NCI-H2171 treated with DMSO at 0.1 percent for 48 hours (cell line): ENCODE measurements at regions not wholly inside any gene's neighbourhood (a gene's known extent, or its start where the extent isn't known, plus 50 kb on each side); places are given as distances from the start of the nearest gene placed in this dataset.

Experiments used
- DNase-seq: peaks from one replicate; lab custom pipeline; 2025; lab: John Stamatoyannopoulos, UW

DNA sequence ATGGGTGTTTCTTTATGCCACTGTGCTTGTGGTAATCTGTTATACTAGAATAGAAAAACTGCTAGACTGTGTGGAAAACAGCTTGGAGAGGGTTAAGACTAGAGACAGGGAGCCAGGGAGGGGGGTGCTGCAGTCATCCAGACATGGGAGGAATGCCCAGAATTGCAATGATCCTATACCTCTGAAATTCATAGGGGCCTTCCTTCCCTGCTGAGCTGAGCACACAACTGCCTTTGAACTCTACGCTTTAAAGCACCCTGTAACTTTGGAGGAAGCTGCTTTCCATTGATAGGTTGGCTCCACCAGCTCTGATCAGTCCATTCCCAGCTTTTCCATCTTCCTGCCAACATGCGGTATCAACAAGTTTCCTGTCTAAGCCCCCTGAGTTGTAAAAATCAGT, 155.9 kb upstream of the RASGEF1B start:
- DNase-seq: no peak

DNA sequence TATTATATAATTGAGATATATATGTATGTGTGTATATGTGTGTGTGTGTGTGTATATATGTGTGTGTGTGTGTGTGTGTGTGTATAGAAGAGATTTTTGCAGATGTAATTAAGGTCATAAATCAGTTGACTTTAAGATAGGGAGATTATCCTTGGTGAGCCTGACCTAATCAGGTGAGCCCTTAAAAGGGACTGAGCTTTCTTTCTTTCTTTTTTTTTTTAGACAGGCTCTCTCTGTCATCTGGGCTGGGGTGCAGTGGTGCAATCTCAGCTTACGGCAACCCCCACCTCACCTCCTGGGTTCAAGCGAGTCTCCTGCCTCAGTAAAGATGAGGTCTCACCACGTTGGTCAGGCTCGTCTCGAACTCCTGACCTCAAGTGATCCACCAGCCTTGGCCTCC, 155.1 kb upstream of the RASGEF1B start:
- DNase-seq: no peak

DNA sequence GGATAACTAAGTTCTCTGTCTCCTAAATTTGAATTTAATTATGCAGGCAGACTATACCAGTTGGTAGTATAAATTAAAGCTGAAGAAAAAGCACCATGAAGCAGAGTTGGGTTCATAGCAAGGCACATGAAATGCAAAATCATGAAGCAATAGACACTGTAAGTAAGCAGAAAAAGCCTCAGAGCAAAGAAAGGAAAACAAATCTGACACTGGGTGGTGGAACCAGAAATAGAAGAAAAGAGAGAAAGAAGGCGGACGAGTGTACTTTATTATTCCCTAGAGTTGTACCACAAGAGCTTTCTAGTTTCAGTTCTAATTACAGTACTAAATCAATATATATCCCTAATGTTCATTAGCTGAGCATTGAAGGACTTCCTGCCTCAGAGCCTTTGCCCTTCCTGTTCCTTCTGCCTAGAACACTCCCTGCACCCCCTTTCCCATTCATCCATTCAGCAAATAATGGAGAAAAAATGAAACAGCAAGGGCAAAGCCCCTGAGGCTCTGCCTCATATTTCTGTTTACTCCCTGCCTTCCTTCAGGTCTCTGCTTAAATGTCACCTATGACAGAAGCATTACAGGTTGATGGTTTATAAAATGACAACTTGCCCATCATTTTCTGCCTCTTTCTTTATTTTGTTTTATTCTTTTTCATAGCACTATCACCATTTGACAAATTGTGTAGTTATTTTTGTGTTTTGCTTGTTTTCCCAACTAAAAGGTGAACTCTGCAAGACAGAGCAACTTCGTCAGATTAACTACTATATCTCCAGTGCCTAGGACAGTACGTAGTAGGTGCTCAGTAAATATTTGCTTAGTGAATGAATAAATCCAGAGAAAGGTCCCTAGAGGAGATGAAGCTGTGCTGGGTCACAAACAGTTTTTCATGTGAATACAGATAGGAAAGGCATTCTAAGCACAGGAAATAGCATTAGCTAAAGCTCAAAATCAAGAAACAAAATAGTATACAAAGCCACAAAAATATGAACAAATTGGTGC, 154.0 kb upstream of the RASGEF1B start:
- no peak for DNase-seq

DNA sequence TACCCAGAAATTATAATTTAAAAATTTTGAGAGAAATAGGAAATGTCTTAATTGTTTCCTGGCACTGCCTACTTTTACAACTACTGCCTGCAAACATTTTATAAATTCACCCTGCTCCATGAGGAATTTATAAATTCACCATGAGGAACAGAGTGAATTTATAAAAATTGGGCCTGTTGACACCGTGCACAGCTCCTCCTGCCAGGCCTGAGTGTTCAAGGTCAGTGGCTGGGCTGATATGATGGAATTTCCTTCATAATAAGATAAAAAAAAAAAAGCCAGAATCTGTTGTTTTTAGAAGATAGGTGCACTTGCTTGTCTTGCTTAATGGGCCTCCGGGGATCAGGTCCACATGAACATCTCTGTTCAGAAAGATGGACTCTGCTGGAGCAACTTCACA, 151.7 kb upstream of the RASGEF1B start:
- DNase-seq: no peak

DNA sequence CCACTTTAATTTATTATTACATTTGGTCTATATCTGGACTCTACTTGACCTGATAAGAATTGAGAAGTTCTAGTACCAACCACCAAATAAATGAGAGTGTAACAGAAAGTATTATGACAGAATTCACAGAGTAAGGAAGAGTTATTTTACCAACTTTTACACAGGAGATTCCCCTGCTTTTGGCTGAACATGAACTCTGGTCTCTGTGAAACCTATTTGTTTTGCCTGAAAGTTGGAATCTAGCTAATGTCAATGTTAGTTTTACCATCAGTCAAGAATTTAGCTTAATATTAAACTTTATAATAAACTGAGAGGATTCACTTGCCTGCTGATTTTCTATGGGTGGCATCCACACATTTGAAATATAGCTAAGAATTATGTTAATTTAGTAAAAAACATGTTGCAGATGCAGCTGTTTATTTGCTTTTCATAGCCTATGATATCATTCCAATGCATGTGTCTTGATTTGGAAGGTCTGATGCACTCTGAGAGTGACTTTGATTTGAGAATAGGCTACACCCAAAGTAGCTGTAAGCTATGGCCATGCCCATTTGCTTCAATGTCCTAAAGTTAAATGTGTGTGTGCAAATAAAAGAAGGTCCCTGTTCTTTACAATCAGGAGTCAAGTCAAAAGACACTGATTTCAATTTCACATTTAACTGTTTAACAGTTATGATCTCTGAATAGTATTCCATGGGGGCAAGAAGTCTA, 150.9 kb upstream of the RASGEF1B start:
- no peak for DNase-seq

DNA sequence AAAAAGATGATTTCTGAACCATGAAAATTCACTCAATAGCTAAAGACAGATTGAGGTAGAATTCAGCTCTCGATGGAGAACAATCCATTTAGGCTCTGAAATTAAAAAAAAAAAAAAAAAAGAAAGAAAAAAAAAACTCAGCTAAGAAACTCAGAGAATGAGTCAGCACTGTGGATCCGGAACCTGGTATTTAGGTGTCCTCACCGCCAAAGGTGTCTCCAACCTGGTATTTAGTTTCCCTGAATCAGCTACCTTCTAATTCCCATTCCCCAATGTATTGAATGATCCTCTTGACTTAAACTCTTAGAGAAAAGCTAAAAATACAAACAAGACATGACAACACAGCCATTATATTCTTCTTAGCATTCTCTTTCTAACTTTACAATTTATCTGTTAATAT, 150.3 kb upstream of the RASGEF1B start:
- no peak for DNase-seq

DNA sequence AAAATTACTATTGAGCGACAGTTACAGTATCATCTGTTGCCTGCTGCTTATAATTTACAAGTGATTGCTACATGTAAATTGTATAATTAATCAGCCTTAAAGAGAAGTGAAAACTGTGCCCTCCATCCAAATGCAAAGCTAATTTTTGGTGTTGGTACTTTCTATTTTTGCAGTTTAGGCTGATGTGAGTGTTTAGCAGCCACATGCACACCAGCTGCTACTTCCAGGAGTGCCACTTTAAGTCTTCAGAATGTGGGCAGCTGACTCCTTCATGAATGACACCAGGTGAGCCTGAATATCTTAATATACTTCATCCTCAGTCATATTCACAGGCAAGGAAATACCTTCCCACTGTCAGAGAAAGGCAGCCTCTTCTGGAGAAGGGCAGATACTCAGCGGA, 149.8 kb upstream of the RASGEF1B start:
- peak; percentile 9 for DNase-seq

- no peak for DNase-seq
These were observed 148.7 kb upstream of the RASGEF1B start for GRCh38 chr4:81620442-81620841.

DNA sequence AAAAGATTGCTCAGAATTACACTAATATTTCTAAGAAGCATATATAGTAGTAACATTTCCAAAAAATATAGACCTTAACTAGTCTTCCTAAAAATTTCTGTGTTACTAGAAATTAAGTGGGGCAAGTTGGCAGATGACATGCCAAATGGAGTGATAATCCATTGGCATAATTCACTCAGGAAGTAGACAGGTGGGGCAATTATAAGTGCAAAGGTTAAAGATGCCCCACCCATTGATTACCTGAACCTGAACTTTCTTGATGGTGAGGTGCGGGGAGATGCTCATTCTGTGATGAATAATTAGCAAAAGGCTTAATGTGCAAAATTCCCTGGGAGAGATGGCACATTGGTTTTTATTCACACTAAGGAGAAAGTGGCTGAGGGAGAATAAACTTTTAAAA, 145.8 kb upstream of the RASGEF1B start:
- no peak for DNase-seq

DNA sequence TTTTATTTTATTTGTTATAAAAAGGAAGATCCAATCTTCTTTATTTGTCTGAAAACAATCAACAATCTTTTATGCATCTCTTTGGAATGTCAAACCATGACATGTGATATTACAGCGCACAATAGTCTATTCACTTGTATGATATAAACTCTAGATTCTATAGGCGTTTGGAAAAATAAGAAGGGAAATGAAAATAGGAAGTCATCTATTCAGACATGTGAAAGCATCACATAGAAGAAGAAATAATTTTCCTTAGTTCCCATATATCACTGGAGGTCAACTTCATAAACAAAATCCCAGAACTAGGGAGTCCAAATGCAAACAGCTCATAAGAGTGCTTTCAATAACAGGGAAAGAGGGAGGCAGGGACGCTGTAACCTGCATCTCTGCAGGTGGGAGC, 139.5 kb upstream of the RASGEF1B start:
- no peak for DNase-seq

DNA sequence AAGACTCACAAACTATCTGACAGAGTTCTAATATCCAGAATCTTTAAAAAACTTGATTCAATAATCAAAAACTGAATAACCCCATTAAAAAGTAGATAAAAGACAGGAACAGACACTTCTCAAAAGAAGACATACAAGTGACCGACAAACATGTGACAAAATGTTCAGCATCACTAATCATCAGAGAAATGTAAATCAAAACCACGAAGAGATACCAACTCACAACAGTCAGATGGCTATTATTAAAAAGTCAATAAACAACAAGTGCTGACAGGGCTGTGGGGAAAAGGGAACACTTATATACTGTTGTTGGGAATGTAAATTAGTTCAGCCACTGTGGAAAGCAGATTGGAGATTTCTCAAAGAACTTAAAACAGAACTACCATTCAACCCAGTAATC, 138.1 kb upstream of the RASGEF1B start:
- no peak for DNase-seq

GRCh38 chr4:81607950-81608349, 136.2 kb upstream of the RASGEF1B start:
- no peak for DNase-seq

- no peak for DNase-seq
These were observed 135.2 kb upstream of the RASGEF1B start for GRCh38 chr4:81606801-81607501.

GRCh38 chr4:81606166-81606565, 134.5 kb upstream of the RASGEF1B start:
- no peak for DNase-seq

DNA sequence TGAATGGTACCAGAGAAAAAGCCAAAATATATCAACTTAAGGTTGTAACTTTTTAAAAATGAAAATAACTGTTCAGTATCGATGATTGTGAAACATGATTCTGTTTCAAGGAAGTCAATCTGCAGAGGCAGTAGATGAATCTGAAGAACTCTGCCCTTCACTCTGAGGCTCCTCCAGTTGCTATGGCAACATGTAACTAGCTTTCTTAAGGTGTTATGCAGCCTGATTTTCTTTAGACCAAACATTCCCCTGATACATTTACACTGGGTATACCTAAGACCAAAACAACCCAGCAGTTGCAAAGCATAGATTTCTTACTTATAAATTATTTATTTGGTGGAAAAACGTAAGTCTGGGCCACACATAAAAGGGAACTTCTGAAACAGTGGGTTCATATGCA, 133.6 kb upstream of the RASGEF1B start:
- peak; percentile 16 for DNase-seq

DNA sequence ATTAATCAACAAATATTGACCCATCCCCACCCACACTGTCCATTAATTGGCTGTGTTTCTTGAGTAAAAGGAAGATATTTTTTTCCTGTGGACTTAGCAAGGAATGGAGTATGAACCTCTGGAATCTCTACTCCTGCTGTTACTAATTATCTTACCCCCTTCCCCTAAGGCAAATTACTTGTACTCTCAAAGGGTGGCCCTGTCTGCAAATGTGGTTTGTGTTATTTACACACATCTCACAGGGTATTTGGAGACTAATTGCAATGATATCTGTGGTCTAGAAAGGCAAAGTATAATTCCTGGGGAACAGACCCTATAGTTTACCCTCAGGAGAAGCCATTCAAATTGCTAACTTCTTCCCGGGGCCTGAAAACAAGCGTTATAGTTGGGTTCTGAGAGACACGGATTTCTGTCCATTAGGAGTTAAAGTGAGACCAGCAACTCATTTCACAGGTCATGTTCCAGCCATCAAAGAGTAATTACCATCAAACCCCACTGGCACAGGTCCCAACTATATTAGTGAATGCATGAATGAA, 133.0 kb upstream of the RASGEF1B start:
- peak; percentile 16 for DNase-seq

- DNase-seq: no peak
These were observed 131.1 kb upstream of the RASGEF1B start for GRCh38 chr4:81602854-81603253.

DNA sequence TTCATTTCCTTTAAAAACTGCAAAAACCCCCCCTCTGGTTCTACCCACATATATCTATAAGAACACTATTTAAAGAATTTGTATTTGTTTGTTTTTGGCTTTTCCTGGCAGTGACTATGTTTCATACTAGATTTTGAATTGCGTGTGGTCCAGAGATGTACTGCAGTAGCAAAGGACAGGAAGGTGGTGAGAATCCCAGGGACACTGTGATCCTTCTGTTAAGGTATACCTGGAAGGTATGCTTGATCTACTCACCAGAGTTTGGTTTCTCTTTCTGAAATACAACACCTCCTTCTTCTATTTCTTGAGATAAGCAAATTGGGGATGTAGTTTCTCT, 129.6 kb upstream of the RASGEF1B start:
- DNase-seq: no peak

- no peak for DNase-seq
These were observed 129.0 kb upstream of the RASGEF1B start for GRCh38 chr4:81600520-81601357.

- no peak for DNase-seq
These were observed 128.2 kb upstream of the RASGEF1B start for GRCh38 chr4:81599742-81600380.
